ENCODE measurements at regions not wholly inside any gene's neighbourhood (a gene's known extent, or its start where the extent isn't known, plus 50 kb on each side); places are given as distances from the start of the nearest gene placed in this dataset.

- no peak for TF ChIP-seq CTCF (IDR thresholded peaks at IDR 0.05)
- no peak for TF ChIP-seq POLR2A (IDR thresholded peaks at IDR 0.05)
- no peak for TF ChIP-seq POLR2AphosphoS5 (IDR thresholded peaks at IDR 0.05)
Observed at GRCh38 chr7:69285854-69286253, 312.4 kb upstream of the AUTS2 start.
